ENCODE measurements at regions not wholly inside any gene's neighbourhood (a gene's known extent, or its start where the extent isn't known, plus 50 kb on each side); places are given as distances from the start of the nearest gene placed in this dataset.

- DNase-seq (ENCODE audit: low read depth): no peak
These were observed 202.0 kb upstream of the MTPN start for GRCh38 chr7:136179154-136179553.

DNA sequence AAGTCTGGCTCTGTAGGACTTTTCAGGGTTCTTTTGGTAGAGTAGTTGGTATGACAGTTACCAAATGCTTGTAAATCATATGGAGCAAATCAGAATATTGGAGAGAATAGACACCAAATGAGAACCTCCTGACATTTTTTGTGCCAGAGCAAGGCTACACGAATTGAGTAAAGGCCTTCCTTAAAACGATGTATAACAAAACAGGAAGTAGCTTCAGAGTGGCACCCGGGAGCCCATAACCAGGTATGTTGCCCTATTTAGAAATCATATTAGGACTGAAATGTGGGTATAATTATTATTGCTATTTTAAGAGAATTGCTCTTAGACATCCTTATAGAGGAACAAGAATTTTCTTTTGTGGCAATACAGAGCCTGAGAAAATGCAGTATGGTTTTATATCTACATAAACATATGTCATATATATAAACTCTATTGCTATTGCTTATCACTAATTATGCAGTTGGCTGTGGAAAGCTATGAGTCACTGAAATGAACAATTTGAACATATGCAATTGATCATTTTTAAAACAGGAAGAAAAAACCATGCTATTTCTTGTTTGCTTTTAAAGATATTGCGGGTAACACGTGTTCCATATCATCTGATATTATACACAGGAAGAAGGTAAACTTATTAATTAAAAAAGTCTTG is 197.4 kb upstream of the MTPN start:
- DNase-seq (ENCODE audit: low read depth): no peak

DNA sequence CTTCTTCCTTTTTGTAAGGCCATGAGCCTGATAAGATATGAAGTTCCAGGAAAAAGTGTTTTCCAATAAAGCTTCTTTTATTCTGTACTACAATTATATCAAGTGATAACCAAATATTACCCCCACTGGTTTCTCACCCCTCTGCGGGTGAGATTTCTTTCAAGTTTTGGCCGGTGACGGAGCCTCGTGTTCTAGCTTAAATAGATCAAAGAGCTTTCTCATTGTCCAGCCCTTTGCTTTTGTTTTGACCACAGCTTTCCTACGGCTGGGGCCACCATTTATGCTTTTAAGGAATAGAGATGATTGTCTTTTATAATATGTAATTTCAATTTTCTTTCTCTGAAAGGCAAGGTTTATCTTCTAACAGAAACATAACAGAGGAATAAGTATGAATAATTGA is 196.7 kb upstream of the MTPN start:
- DNase-seq (ENCODE audit: low read depth): no peak

DNA sequence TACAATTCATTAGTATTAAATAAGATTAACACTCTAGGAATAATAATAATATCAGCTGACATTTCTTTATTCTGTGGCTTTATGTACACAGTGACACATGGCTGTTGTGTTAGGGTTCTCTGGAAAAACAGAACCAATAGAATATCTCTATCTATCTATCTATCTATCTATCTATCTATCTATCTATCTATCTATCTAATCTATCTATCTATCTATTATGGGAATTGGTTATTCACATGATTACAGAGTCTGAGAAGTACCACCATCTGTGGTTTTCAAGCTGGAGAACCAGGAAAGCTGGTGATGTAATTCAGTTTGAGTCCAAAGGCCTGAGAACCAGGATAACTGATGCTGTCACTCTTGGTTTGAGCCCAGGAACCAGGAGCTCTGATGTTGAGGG is 194.1 kb upstream of the MTPN start:
- DNase-seq (ENCODE audit: low read depth): no peak

DNA sequence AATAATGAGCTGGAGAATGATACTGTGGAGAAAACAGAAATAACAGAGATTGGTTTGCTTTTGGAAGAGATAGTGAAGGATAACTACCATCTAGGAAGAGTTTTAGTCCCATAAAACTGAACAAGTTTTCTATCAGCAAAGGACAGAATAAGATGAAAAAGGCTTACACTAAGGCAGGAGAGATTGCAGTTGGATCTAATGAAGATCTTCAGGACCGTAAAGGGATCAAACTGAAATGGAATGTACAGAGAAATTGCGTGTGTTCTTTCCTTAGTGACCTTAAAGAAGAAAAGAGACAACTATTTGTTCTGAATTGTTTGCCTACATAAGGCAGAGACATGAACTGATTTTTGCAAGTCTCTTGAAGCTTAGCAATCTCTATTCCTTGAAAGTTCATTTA is 191.7 kb upstream of the MTPN start:
- DNase-seq (ENCODE audit: low read depth): no peak

- no peak for DNase-seq (ENCODE audit: low read depth)
These were observed 190.8 kb upstream of the MTPN start for GRCh38 chr7:136167991-136168390.

DNA sequence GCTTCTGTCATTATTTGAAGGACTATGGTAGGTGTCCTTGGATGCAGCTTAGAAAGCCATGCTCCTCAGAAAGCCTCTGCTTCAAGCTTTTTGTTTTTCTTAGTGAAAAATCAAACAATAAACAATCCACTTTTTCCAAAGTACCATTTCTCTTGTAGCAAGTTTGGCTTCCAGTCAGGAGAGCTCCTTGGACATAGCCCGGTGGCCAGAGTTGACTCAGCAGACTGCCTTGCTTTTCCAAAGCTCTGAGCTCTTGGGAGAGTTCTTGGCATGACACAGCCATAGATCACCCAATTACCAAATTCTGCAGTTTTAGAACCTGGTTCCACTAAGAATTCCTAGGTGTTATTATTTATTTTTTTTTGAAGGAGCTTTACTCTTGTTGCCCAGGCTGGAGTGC is 189.4 kb upstream of the MTPN start:
- no peak for DNase-seq (ENCODE audit: low read depth)

DNA sequence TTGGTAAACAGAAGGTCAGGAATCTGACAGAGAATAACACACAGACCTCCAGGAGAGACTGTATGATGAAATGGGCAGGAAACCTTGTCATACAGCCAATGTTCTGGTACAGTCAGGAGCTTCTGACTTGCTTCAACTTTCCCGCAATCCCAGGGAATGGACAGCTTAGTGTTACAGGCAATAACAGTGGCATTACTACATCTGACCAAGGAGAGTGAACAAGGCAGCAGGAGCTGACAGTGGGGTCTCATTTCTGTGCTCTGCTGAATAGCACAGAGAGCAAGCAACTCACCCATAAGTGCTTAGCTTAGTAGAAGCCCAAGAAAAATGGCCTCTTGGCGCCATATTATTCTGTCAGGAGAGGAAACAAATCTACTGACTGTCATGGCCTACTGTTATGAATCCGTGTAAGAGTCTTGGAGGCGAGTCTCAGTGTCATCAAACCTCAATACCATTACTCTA is 186.2 kb upstream of the MTPN start:
- DNase-seq (ENCODE audit: low read depth): no peak

DNA sequence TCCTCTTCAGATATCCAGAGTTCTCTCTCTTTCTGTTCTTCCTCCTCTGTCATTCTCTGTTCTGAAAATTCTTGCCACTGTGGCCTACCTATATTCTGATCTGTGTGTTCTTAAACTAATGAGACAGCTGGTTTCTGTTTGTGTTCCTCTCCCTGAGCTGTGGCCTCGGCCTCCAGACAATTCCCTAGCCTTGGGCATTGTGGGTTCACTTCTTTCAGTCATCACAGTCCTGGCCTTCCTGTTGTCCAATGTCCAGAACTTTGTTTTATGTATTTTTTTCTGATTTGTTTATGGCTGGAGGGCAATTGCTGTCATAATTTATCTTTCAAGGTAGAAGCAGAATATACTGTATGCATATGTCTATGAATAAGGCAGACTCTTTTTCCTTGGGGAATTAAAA is 173.2 kb upstream of the MTPN start:
- DNase-seq (ENCODE audit: low read depth): no peak

DNA sequence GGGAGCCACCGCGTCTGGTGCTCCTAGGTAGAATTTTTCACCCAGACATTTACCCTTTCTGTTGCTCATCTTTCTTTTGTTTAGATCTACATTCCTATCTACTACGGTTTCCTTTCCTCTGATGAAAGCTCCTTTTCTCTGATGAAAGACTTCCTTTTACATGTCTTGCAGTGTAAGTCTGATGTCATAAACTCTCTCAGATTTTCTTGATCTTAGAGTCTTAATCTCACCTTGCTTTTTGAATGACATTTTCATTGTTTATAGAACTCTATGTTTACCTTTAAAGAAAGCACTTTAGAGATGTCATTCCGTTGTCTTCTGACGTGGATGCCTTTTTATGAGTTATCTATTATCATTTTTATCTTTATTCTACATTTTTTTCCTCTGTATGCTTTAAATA is 171.8 kb upstream of the MTPN start:
- no peak for DNase-seq (ENCODE audit: low read depth)

GRCh38 chr7:136146925-136147324 is 169.8 kb upstream of the MTPN start:
- DNase-seq (ENCODE audit: low read depth): no peak

GRCh38 chr7:136144182-136144581 is 167.0 kb upstream of the MTPN start:
- DNase-seq (ENCODE audit: low read depth): no peak

GRCh38 chr7:136143271-136143670 is 166.1 kb upstream of the MTPN start:
- no peak for DNase-seq (ENCODE audit: low read depth)

DNA sequence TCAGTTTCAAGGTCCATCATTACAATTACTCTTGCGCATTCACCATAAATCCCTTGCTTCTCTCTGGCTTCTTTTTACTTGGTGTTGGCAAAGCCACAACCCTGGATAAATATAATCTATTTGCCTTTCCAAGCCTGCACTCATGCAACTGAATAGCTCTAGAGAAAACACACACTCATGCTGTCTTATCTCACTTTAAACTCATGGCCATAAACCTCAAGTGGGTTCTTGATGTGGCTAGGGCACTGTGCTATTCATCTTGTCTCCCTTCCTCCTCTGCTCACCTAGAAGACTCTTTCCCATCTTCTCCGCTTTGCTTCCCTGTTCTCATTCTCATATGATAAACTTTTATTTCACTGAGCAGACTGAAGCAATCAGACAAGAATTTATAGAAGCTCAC is 165.4 kb upstream of the MTPN start:
- no peak for DNase-seq (ENCODE audit: low read depth)

GRCh38 chr7:136140469-136140868 is 163.3 kb upstream of the MTPN start:
- DNase-seq (ENCODE audit: low read depth): no peak

DNA sequence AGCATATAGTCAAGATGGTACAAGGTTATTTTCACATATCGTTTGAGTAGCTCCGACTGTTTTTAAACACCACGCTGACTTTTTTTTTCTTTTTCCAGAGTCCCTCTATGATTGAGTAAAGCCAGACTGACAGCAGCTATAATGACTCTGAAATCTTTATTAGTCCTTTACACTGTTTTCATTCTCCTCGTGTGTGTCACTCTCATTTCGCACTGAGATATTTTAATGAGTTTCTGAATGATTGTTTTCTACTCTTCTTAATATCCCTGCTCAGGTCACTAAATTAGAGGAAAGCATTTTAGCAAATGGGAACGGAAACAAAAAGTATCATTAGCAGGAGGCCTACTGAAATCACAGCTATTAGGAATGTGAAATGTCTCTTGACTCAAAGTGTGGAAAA is 162.3 kb upstream of the MTPN start:
- no peak for DNase-seq (ENCODE audit: low read depth)

- DNase-seq (ENCODE audit: low read depth): peak; percentile 51
These were observed 161.8 kb upstream of the MTPN start for GRCh38 chr7:136138991-136139390.

GRCh38 chr7:136136906-136137454 is 159.8 kb upstream of the MTPN start:
- DNase-seq (ENCODE audit: low read depth): no peak

GRCh38 chr7:136134503-136134902 is 157.3 kb upstream of the MTPN start:
- peak; percentile 42 for DNase-seq (ENCODE audit: low read depth)

DNA sequence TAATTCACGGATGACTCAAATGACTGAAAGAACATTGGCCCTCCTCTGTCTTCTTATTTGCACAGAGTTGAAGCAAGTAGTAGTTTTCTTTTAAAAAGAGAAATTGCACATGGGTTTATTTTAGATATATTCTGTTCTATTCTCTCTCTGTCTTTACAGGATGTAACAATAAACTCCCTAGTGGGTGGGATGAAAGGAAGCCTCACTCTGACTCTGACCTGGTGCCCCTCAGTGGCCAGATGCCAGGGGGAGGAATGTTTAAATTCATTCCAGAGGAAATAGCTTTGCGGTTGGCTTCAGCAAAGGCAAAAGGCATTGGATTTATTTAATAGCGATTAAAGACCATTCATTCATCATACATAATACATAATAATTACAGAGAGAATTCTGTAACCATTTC is 156.4 kb upstream of the MTPN start:
- peak; percentile 36 for DNase-seq (ENCODE audit: low read depth)

- DNase-seq (ENCODE audit: low read depth): no peak
These were observed 154.1 kb upstream of the MTPN start for GRCh38 chr7:136131304-136131630.

- no peak for DNase-seq (ENCODE audit: low read depth)
These were observed 153.5 kb upstream of the MTPN start for GRCh38 chr7:136130511-136131303.

- no peak for DNase-seq (ENCODE audit: low read depth)
These were observed 150.9 kb upstream of the MTPN start for GRCh38 chr7:136128050-136128449.

Data from renal cortical epithelial cell (primary cell).